Loucy (cell line): ENCODE measurements at regions not wholly inside any gene's neighbourhood (a gene's known extent, or its start where the extent isn't known, plus 50 kb on each side); places are given as distances from the start of the nearest gene placed in this dataset.

Experiments used
- EZH2phosphoT487 ChIP-seq: fragments of 200-600 bp; IDR thresholded peaks from 2 replicates; pipeline ENCODE4 v1.6.1; 2018; ENCODE audit warnings: antibody characterized with exemption, mild to moderate bottlenecking, moderate library complexity, borderline replicate concordance
- TF ChIP-seq, protein P1 (sequence below): fragments of 200-600 bp; sonication (generic); conservative IDR thresholded peaks from 2 replicates; pipeline ENCODE4 v1.5.1; 2014; ENCODE audit warnings: mild to moderate bottlenecking, antibody characterized with exemption, low read length

DNA sequence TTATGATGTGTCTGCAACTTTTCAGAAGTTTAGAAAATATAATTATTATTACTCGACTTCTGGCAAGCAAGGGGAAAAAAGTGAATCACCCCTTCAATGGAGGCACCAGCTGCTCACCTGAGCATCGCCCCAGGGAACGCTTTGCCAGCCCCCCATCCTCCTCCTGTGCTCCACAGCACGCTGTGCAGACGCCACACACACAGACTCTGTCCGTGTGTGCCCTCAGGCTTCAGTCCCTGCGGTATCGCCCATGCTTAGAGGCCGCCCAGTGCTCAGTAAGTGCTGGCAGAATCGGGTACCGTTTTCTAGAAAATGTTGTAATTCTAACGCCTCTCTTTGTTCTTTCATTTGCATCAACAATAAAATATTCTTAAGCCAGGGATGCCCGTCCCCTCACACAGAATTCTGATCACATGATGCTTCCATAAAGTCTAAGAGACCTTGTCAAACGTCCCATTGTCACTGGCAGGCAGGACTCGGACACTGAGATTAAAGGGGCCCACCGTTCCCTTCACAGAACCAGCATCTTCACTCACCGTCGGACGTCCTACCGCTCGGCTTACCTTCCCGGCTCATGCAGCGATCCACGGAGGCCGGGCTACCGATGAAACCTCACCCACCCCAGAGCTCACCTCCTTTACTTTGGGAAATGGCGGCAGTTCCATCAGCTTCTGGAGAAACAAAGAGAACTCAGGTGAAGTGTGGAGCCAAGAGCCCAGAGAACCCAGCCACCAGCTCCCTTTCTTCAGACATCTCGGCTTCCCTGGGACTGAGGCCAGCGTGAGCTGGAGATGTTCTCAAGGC is 105.5 kb downstream of the DLL1 start:
- TF ChIP-seq, protein P1, sequence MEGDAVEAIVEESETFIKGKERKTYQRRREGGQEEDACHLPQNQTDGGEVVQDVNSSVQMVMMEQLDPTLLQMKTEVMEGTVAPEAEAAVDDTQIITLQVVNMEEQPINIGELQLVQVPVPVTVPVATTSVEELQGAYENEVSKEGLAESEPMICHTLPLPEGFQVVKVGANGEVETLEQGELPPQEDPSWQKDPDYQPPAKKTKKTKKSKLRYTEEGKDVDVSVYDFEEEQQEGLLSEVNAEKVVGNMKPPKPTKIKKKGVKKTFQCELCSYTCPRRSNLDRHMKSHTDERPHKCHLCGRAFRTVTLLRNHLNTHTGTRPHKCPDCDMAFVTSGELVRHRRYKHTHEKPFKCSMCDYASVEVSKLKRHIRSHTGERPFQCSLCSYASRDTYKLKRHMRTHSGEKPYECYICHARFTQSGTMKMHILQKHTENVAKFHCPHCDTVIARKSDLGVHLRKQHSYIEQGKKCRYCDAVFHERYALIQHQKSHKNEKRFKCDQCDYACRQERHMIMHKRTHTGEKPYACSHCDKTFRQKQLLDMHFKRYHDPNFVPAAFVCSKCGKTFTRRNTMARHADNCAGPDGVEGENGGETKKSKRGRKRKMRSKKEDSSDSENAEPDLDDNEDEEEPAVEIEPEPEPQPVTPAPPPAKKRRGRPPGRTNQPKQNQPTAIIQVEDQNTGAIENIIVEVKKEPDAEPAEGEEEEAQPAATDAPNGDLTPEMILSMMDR = no peak
- no peak for TF ChIP-seq EZH2phosphoT487
